IPS DF 19.7 (cell line): ENCODE measurements at regions not wholly inside any gene's neighbourhood (a gene's known extent, or its start where the extent isn't known, plus 50 kb on each side); places are given as distances from the start of the nearest gene placed in this dataset.

Source experiments
- DNase-seq: peaks from one replicate; pipeline ENCODE4 v3.0.0-alpha.2; 2013; ENCODE audit warnings: low read depth, low spot score

- DNase-seq, result no peak
Measured at GRCh38 chr12:3995306-3995705, 122.1 kb upstream of the PARP11 start.

- DNase-seq, result no peak
Measured at GRCh38 chr12:3994500-3994899, 121.3 kb upstream of the PARP11 start.

DNA sequence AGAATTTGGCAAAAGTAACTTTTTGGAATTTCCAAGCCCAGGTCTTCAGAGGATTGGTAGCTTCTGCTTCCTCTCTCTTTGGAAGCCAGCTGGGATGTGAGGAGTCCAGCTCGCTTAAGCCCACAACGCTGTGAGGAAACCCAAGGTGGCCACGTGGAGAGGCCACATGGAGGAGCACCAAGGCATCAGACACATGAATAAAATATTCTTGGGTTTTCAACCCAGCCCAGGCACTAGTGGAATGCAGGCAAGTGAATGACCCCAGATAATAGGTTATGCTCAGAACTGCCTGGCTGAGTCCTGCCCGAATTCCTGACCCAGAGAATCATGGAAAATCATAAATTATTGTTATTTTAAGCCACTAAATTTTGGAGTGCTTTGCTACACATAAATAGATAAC, 119.7 kb upstream of the PARP11 start:
- no peak for DNase-seq

- no peak for DNase-seq
Measured at GRCh38 chr12:3991798-3992580, 118.8 kb upstream of the PARP11 start.

GRCh38 chr12:3990501-3991280, 117.5 kb upstream of the PARP11 start:
- DNase-seq, result no peak

DNA sequence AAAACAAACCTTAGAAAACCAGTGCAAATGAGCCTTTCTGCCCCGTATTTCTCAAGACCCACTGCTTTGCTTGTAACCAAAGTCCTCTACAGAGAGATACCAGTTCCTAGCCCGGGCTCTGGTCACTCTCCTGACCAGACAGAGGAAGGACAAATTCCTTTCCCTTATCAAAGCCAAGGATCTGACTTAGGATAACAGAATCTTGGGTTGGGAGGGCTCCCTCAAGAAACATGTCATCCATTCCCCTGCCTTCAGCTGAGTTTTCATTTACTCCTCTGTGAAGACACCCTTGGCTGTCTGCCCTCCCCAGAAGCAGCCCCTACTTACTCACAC, 116.0 kb upstream of the PARP11 start:
- DNase-seq, result no peak

DNA sequence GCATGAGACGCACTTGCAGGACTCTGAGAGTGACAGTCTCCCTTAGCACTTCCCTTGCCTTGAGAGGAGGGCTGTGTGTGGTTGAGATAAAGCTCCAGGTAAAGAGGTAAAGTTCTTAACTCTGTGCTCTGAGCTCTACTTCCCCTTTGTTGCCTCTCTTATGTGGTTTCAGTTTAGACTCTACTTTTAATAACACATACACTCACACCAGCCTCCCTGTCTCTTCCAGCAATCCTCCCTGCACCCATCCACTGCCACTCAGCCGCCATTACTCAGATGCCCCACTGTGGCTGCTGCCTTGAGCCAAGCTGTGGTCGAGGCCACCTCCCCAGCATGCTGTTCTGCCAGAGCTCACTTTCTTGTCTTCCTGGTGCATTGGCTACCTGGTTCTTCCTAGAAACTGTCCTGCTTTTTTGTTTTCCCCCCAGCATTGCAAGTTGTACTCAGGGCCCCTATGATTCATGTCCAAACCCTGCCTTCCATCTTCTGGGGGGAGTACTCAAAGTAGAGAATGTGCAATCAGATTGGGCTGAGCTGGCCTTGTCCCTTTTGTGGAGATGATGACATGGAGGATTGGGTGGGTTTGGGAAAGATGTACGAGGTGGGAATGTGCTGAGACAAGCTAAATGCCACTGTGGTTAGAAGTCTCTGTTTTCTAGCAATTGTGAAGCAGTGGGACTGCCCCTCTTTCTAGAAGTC, 115.5 kb upstream of the PARP11 start:
- no peak for DNase-seq

DNA sequence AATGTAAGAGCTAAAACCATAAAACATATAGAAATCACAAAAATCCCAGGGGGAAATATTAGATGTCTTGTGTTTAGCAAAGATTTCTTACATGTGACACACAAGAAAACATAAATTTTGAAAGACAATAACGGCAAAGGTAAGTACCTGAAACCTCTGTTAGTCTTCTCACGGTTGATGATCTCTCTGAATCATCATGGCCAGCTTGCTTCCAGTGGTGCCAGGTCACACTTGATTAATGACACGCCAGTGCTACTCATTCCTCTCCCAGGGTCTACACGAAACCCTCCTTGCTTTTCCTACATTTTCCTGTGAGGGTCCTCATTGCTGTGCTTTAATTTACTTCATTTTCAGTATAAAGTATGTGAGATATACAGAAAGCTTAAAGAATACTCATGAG, 114.4 kb upstream of the PARP11 start:
- no peak for DNase-seq

- no peak for DNase-seq
Measured at GRCh38 chr12:3980504-3981272, 107.5 kb upstream of the PARP11 start.

- DNase-seq, result no peak
Measured at GRCh38 chr12:3977621-3978020, 104.4 kb upstream of the PARP11 start.

GRCh38 chr12:3976351-3976938, 103.2 kb upstream of the PARP11 start:
- no peak for DNase-seq

DNA sequence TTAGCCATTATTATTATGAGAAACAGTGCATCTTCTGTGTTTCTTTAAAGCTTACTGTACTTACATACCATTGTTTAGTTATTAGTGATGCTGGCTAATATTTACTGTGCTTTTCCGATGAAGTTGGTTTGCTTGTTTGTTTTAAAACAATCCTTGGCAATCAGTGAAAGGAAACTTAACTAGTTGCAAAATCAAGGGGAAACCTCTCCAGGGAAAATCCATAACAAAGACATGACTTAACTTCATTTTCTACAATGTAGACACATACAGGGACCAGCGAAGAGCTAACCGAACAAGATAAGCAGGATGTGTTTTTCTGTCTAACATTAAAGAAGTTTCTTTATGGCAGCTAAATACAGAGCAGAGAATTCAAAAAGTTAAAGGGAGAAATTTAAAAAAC, 102.5 kb upstream of the PARP11 start:
- DNase-seq, result no peak

GRCh38 chr12:3974883-3975282, 101.7 kb upstream of the PARP11 start:
- no peak for DNase-seq

- no peak for DNase-seq
Measured at GRCh38 chr12:3973973-3974644, 100.9 kb upstream of the PARP11 start.

DNA sequence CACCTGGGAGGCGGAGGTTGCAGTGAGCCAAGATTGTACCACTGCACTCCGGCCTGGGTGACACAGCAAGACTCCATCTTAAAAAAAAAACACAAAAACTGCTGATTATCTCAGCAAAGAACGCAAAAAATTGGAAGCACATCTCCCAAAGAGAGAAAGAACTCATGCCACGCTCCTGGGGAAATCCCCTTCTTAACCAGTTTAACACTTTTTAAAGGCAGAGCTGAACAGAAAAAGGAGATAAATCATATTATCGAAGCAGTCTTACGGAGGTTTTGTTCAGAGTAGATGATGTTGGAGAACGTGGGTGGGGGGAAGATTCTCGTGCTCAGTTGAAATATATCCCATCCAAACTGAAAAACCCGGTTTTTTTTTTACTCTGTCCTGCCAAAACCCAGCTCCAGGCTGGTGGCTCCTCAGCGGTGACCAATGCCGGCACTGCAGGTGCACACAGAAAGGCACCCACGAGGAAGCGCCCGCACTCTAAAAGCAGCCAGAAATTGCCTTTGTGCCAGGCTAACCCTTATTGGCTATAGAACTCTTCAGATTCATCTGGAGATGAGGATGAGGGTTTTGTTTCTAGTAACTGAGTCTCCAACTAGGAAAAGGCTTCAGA, 100.2 kb upstream of the PARP11 start:
- no peak for DNase-seq

DNA sequence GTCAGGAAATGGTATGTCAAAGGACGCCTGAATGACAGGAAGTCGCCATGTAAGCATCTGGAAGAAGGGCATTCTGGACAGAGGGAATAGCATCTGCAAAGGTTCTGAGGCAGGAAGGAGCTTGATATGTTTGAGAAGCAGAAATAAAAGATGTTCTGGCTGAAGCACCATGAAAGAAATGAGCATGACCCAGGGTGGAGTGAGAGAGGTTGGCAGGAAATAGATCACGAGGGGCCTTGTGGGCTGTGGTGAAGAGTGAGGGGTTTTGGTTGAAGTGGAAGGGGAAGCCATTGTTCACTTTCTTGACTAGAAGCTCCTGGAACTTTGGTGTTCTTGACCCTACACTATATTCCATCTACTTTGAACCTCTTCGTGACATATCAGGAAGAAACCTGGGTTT, 99.4 kb upstream of the PARP11 start:
- no peak for DNase-seq

DNA sequence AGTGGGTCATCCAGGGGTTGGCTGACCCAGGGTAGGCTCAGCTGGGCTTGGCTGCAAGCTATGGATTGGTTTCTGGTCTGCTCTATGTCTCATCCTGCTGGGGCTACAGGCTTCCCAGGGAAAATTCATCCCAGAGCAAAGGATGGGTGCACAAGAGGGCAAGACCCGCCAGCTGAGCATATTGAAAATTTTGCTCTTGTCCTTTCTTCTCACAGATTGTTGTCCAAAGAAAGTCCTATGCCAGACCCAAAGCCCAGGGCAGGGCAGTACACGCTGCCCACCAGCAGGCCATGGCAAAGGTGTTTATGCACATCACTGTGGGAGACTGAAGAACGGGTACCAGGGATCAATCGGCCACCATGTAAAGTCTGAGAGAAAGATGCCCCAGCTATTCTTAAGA, 95.3 kb upstream of the PARP11 start:
- no peak for DNase-seq

- no peak for DNase-seq
Measured at GRCh38 chr12:3967556-3968160, 94.5 kb upstream of the PARP11 start.

- DNase-seq, result no peak
Measured at GRCh38 chr12:3966376-3966775, 93.2 kb upstream of the PARP11 start.

GRCh38 chr12:3965046-3965445, 91.8 kb upstream of the PARP11 start:
- no peak for DNase-seq
